HepG2 (cell line): ENCODE measurements at regions not wholly inside any gene's neighbourhood (a gene's known extent, or its start where the extent isn't known, plus 50 kb on each side); places are given as distances from the start of the nearest gene placed in this dataset.

Experiments used
- ATAC-seq: fragments of 200-7000 bp; cut with Tn5 transposase; 3 replicates; pipeline ENCODE4 v1.9.1; 2020; ENCODE audit warnings: mild to moderate bottlenecking, moderate library complexity
- BruUV-seq: library from RNA; stranded (reverse); fragments of 400-500 nt; replicated peaks from 2 replicates; lab custom pipeline; 2021; lab: Mats Ljungman, UMichigan
- CTCF ChIA-PET: fragments of 300-600 bp; formaldehyde crosslinking; extraction: SDS; loops from one replicate; lab custom pipeline; 2021; ENCODE audit warnings: low total read pairs, inconsistent platforms, low intra/inter-chr PET ratio; lab: Yijun Ruan, JAX
- POLR2A ChIA-PET: fragments of 350-600 bp; sonication (Branson Sonifier 250); formaldehyde crosslinking; loops from one replicate; lab custom pipeline; 2020; ENCODE audit warnings: antibody characterized with exemption, inconsistent platforms; lab: Yijun Ruan, JAX
- DNase-seq: peaks from one replicate; pipeline ENCODE4 v3.0.0-alpha.2; 2015; ENCODE audit warnings: low spot score
- FAIRE-seq: peaks from 3 replicates; lab custom pipeline; 2011; peaks lifted over from hg19 to GRCh38; lab: Jason Lieb, UNC
- H2AFZ ChIP-seq: one replicate; pipeline ENCODE4 v1.6.1; 2011; ENCODE audit warnings: low read length, inconsistent platforms
- H3K27ac ChIP-seq: fragments of 300-600 bp; 3 replicates; pipeline ENCODE4 v1.8.0; 2011; ENCODE audit warnings: mixed run types, mild to moderate bottlenecking, mixed read lengths, low read length, inconsistent platforms; ENCODE audit not compliant: insufficient read depth; ENCODE audit errors: extremely low read length
- H3K27me3 ChIP-seq, 2 experiments: fragments of 200-600 bp in 1 of 2; 2 replicates in 1 of 2; 3 replicates in 1 of 2; pipeline versions ENCODE4 v1.6.0 to v1.8.0; 2011; ENCODE audit warnings: low read length in 2 of 2, mild to moderate bottlenecking in 2 of 2, moderate library complexity in 2 of 2, inconsistent platforms in 1 of 2; ENCODE audit not compliant: insufficient read depth in 2 of 2, control insufficient read depth in 1 of 2
- H3K36me3 ChIP-seq, 2 experiments: fragments of 200-600 bp in 1 of 2; replicated peaks in 1 of 2; 2 replicates in 1 of 2; 3 replicates in 1 of 2; pipeline versions ENCODE4 v1.5.1 to v1.8.0; 2011; ENCODE audit warnings: low read length in 2 of 2, inconsistent platforms in 1 of 2; ENCODE audit not compliant: insufficient read depth in 2 of 2, control insufficient read depth in 1 of 2
- H3K4me1 ChIP-seq: 2 replicates; pipeline ENCODE4 v1.5.1; 2012; ENCODE audit warnings: low read length, inconsistent platforms; ENCODE audit not compliant: insufficient read depth
- H3K4me2 ChIP-seq: 2 replicates; pipeline ENCODE4 v1.6.0; 2011; ENCODE audit warnings: low read depth, low read length, inconsistent platforms
- H3K4me3 ChIP-seq, 3 experiments: fragments of 200-600 bp in 1 of 3; sonication (generic), shearing (Covaris generic) in 1 of 3; replicated peaks in 1 of 3; 2 replicates each; pipeline ENCODE4 v1.5.1; 2011 to 2016; ENCODE audit warnings: low read length in 3 of 3, inconsistent platforms in 2 of 3, low read depth in 2 of 3, mild to moderate bottlenecking in 2 of 3, control low read depth in 1 of 3, mixed read lengths in 1 of 3; ENCODE audit not compliant: insufficient read depth in 1 of 3
- H3K79me2 ChIP-seq: one replicate; pipeline ENCODE4 v1.6.1; 2011; ENCODE audit warnings: low read length, inconsistent platforms; ENCODE audit not compliant: insufficient read depth
- H3K9ac ChIP-seq: 2 replicates; pipeline ENCODE4 v1.6.0; 2011; ENCODE audit warnings: mild to moderate bottlenecking, low read depth, low read length, inconsistent platforms; ENCODE audit not compliant: insufficient read depth
- H3K9me3 ChIP-seq: 2 replicates; pipeline ENCODE4 v1.5.1; 2012; ENCODE audit warnings: mild to moderate bottlenecking, low read length
- H4K20me1 ChIP-seq: 2 replicates; pipeline ENCODE4 v1.6.0; 2011; ENCODE audit warnings: inconsistent platforms, mild to moderate bottlenecking, low read length, moderate library complexity; ENCODE audit not compliant: insufficient read depth
- PRDM4 ChIP-seq: sonication (generic); formaldehyde crosslinking; IDR thresholded peaks from 2 replicates; pipeline ENCODE4 v1.9.0; 2021; ENCODE audit warnings: missing genetic modification reagents, borderline replicate concordance
- RFX5 ChIP-seq: IDR thresholded peaks from 2 replicates; pipeline ENCODE4 v1.6.1; 2011; ENCODE audit warnings: low read depth, low read length, improper control_type of control experiment
- SNAI1 ChIP-seq: sonication (generic); formaldehyde crosslinking; IDR thresholded peaks from 2 replicates; pipeline ENCODE4 v1.5.0; 2020; ENCODE audit warnings: mild to moderate bottlenecking, missing genetic modification reagents, borderline replicate concordance
- ZNF432 ChIP-seq: sonication (generic); formaldehyde crosslinking; IDR thresholded peaks from 2 replicates; pipeline ENCODE4 v1.5.0; 2020; ENCODE audit warnings: missing genetic modification reagents, mild to moderate bottlenecking, borderline replicate concordance
- WGBS: methylation state at CpG from one replicate; pipeline ENCODE4 v1.1.6; 2017; ENCODE audit warnings: low lambda C conversion rate; 5-methylcytosine and 5-hydroxymethylcytosine counted together
- in situ Hi-C: cut with HindIII; loops from 2 replicates; pipeline ENCODE4 v1.10.0; 2017; ENCODE audit warnings: low pct_unique_long_range_greater_than_20kb; ENCODE audit not compliant: extremely low pct_ligation_motif_present
- intact Hi-C: fragments of 100-400 bp; cut with micrococcal nuclease; formaldehyde crosslinking; loops from one replicate; pipeline ENCODE4 v1.10.0; 2022; ENCODE audit not compliant: unreplicated experiment

- Histone ChIP-seq H3K9me3 (no peaks in the 10 kb centered on the region), H3K27ac (no peak overlapping the region), H3K79me2 (no peaks in the 10 kb centered on the region), H3K27me3 (peaks cover 0 to 14% of the 10 kb centered on the region in 2 experiments; a peak in 1 of 5 replicates), H3K4me2 (no peak overlapping the region), H2AFZ (no peak overlapping the region), H3K36me3 (no peaks in the 10 kb centered on the region), H3K4me1 (no peaks in the 10 kb centered on the region), H3K9ac (no peak overlapping the region), H4K20me1 (no peaks in the 10 kb centered on the region), H3K4me3 (no peak overlapping the region)
- WGBS = 33% methylated on average over 14 of the region's 14 CpGs
- DNase-seq = no peak
- ATAC-seq = no peak
- BruUV-seq = no TSS peak
- in situ Hi-C loops (no loop called here), intact Hi-C loops (no loop called here)
- CTCF ChIA-PET = no interaction called here
- no peak for TF ChIP-seq SNAI1
- POLR2A ChIA-PET = no interaction called here
- FAIRE-seq = no peak
Measured at GRCh38 chr10:84590327-84591193, 262.2 kb downstream of the CCSER2 start.

- CTCF ChIA-PET = no interaction called here
Measured at GRCh38 chr10:84593506-84593905, 265.1 kb downstream of the CCSER2 start.

More at GRCh38 chr10:84593506-84593905, 265.1 kb downstream of the CCSER2 start:
- H3K36me3 ChIP-seq = no peaks in the 10 kb centered on the region
- ATAC-seq (no peak), FAIRE-seq (no peak), DNase-seq (no peak)
- H3K9ac ChIP-seq = no peak overlapping the region
- no peak overlapping the region for H3K4me2 ChIP-seq
- POLR2A ChIA-PET = no interaction called here
- H3K4me1 ChIP-seq = no peaks in the 10 kb centered on the region
- in situ Hi-C loops = no loop called here
- H3K9me3 ChIP-seq = no peaks in the 10 kb centered on the region
- H3K79me2 ChIP-seq = no peaks in the 10 kb centered on the region
- WGBS = 22% methylated on average over 7 of the region's 7 CpGs
- H3K4me3 ChIP-seq = no peak overlapping the region
- no peak overlapping the region for H3K27ac ChIP-seq
- TF ChIP-seq PRDM4 (no peak), ZNF432 (CRISPR knock-in tag) (no peak), RFX5 (no peak)
- intact Hi-C loops = no loop called here
- peaks cover 0 to 14% of the 10 kb centered on the region in 2 experiments; a peak in 1 of 5 replicates for H3K27me3 ChIP-seq
- BruUV-seq = no TSS peak
- no peak overlapping the region for H2AFZ ChIP-seq
- H4K20me1 ChIP-seq = no peaks in the 10 kb centered on the region
